SU-DHL-6 (cell line): ENCODE measurements at regions not wholly inside any gene's neighbourhood (a gene's known extent, or its start where the extent isn't known, plus 50 kb on each side); places are given as distances from the start of the nearest gene placed in this dataset.

ENCODE experiments used
- CTCF ChIP-seq: fragments of 200-600 bp; sonication (generic); IDR thresholded peaks from one replicate; pipeline ENCODE4 v1.5.1; 2017; ENCODE audit warnings: antibody characterized with exemption, mild to moderate bottlenecking, low read length, moderate library complexity; ENCODE audit not compliant: insufficient read depth, poor library complexity, severe bottlenecking
- EZH2phosphoT487 ChIP-seq: fragments of 200-600 bp; sonication (generic), shearing (Covaris generic); conservative IDR thresholded peaks from 2 replicates; pipeline ENCODE4 v1.6.1; 2018; ENCODE audit warnings: mild to moderate bottlenecking, antibody characterized with exemption, low read length, moderate library complexity, mixed read lengths

DNA sequence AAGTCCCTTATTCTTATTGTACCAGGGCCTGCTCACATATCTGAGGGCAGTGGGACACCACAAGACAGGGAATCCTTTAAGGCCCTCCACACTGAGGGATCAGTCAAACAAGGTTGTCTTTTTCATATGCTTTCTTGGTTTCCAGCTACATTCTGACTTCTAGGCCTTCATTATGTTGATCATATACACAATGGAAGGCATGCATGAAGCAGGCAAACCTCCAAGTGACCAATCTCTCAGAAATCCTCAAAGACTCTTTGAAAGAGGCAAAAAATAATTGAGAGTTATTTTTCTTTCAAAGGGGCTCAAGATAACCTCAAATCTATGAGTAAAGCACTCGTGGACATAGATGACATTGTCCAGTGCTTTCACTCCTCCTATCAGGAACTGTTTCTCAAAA is 1195.9 kb upstream of the ACO1 start:
- TF ChIP-seq CTCF: no peak
- no peak for TF ChIP-seq EZH2phosphoT487
